Loucy (cell line): ENCODE measurements at regions not wholly inside any gene's neighbourhood (a gene's known extent, or its start where the extent isn't known, plus 50 kb on each side); places are given as distances from the start of the nearest gene placed in this dataset.

Experiments used
- H2AFZ ChIP-seq: fragments of 200-600 bp; sonication (generic); 2 replicates; pipeline ENCODE4 v1.6.0; 2016; ENCODE audit warnings: antibody characterized with exemption, mild to moderate bottlenecking, low read length, moderate library complexity
- H3F3A ChIP-seq: fragments of 200-600 bp; 2 replicates; pipeline ENCODE4 v1.6.0; 2016; ENCODE audit warnings: antibody characterized with exemption, low read depth, mild to moderate bottlenecking
- H3K27me3 ChIP-seq: fragments of 200-600 bp; sonication (generic); 2 replicates; pipeline ENCODE4 v1.6.1; 2014; ENCODE audit warnings: low read length, mild to moderate bottlenecking; ENCODE audit not compliant: insufficient read depth, poor library complexity, severe bottlenecking
- H3K36me3 ChIP-seq: fragments of 200-600 bp; sonication (generic); 2 replicates; pipeline ENCODE4 v1.6.1; 2016; ENCODE audit warnings: low read length; ENCODE audit not compliant: insufficient read depth
- H3K4me1 ChIP-seq: fragments of 200-600 bp; sonication (generic); 2 replicates; pipeline ENCODE4 v1.5.1; 2014; ENCODE audit warnings: low read length, mild to moderate bottlenecking; ENCODE audit not compliant: insufficient read depth, poor library complexity, severe bottlenecking
- H3K4me2 ChIP-seq: fragments of 200-600 bp; sonication (generic); 2 replicates; pipeline ENCODE4 v1.6.0; 2014; ENCODE audit warnings: antibody characterized with exemption, low read length, low read depth, mild to moderate bottlenecking; ENCODE audit not compliant: poor library complexity, severe bottlenecking
- H3K4me3 ChIP-seq: fragments of 200-600 bp; sonication (generic); 2 replicates; pipeline ENCODE4 v1.5.1; 2014; ENCODE audit warnings: low read length, mild to moderate bottlenecking, mixed read lengths; ENCODE audit not compliant: poor library complexity, severe bottlenecking
- H3K79me2 ChIP-seq: fragments of 200-600 bp; sonication (generic); 2 replicates; pipeline ENCODE4 v1.6.1; 2014; ENCODE audit warnings: low read length; ENCODE audit not compliant: insufficient read depth
- H3K9ac ChIP-seq: fragments of 200-600 bp; sonication (generic); 2 replicates; pipeline ENCODE4 v1.6.0; 2014; ENCODE audit warnings: mild to moderate bottlenecking, low read depth, low read length, moderate library complexity; ENCODE audit not compliant: poor library complexity, severe bottlenecking
- H3K9me2 ChIP-seq: fragments of 200-600 bp; sonication (generic); replicated peaks from 2 replicates; pipeline ENCODE4 v1.6.1; 2016; ENCODE audit warnings: low read depth, low read length, mixed read lengths
- H3K9me3 ChIP-seq: fragments of 200-600 bp; sonication (generic); 2 replicates; pipeline ENCODE4 v1.6.1; 2014; ENCODE audit warnings: mild to moderate bottlenecking, antibody characterized with exemption, low read length, low read depth; ENCODE audit not compliant: insufficient read depth
- H4K20me1 ChIP-seq: fragments of 200-600 bp; sonication (generic); 2 replicates; pipeline ENCODE4 v1.6.0; 2014; ENCODE audit warnings: antibody characterized with exemption, low read length, mild to moderate bottlenecking; ENCODE audit not compliant: insufficient read depth, poor library complexity, severe bottlenecking
- EZH2phosphoT487 ChIP-seq: fragments of 200-600 bp; IDR thresholded peaks from 2 replicates; pipeline ENCODE4 v1.6.1; 2018; ENCODE audit warnings: antibody characterized with exemption, mild to moderate bottlenecking, moderate library complexity, borderline replicate concordance
- TF ChIP-seq, protein P1 (sequence below): fragments of 200-600 bp; sonication (generic); conservative IDR thresholded peaks from 2 replicates; pipeline ENCODE4 v1.5.1; 2014; ENCODE audit warnings: mild to moderate bottlenecking, antibody characterized with exemption, low read length

DNA sequence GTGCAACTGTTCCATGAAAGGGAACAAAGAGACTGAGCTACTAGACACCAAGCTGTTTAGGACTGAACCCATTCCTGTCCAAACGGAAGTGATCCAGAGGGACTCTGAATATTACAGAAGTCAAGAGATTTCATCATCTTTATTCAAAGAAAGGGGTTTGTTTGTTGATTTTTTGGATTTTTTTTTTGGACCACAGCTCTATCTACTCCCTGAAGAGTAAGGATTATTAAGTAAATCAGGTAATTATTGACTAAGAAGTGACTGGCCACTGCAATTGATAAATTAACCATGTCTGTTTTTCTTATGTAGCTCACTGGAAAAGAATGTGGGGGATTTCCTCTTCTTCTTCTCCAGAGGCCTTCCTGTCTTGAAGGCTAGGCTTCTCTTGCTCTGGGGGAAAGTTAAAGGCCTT lies 146.6 kb upstream of the TPM1 start:
- no peaks in the 10 kb centered on the region for H3K27me3 ChIP-seq
- no peaks in the 10 kb centered on the region for H3K9me3 ChIP-seq
- no peaks in the 10 kb centered on the region for H3K36me3 ChIP-seq
- H3K4me3 ChIP-seq, result no peak overlapping the region
- TF ChIP-seq, protein P1, sequence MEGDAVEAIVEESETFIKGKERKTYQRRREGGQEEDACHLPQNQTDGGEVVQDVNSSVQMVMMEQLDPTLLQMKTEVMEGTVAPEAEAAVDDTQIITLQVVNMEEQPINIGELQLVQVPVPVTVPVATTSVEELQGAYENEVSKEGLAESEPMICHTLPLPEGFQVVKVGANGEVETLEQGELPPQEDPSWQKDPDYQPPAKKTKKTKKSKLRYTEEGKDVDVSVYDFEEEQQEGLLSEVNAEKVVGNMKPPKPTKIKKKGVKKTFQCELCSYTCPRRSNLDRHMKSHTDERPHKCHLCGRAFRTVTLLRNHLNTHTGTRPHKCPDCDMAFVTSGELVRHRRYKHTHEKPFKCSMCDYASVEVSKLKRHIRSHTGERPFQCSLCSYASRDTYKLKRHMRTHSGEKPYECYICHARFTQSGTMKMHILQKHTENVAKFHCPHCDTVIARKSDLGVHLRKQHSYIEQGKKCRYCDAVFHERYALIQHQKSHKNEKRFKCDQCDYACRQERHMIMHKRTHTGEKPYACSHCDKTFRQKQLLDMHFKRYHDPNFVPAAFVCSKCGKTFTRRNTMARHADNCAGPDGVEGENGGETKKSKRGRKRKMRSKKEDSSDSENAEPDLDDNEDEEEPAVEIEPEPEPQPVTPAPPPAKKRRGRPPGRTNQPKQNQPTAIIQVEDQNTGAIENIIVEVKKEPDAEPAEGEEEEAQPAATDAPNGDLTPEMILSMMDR, result no peak
- TF ChIP-seq EZH2phosphoT487, result no peak
- no peaks in the 10 kb centered on the region for H4K20me1 ChIP-seq
- H2AFZ ChIP-seq, result no peak overlapping the region
- H3K4me1 ChIP-seq, result peaks cover 9% of the 10 kb centered on the region
- no peaks in the 10 kb centered on the region for H3K9me2 ChIP-seq
- no peak overlapping the region for H3K9ac ChIP-seq
- H3F3A ChIP-seq, result no peaks in the 10 kb centered on the region
- no peak overlapping the region for H3K4me2 ChIP-seq
- no peaks in the 10 kb centered on the region for H3K79me2 ChIP-seq

DNA sequence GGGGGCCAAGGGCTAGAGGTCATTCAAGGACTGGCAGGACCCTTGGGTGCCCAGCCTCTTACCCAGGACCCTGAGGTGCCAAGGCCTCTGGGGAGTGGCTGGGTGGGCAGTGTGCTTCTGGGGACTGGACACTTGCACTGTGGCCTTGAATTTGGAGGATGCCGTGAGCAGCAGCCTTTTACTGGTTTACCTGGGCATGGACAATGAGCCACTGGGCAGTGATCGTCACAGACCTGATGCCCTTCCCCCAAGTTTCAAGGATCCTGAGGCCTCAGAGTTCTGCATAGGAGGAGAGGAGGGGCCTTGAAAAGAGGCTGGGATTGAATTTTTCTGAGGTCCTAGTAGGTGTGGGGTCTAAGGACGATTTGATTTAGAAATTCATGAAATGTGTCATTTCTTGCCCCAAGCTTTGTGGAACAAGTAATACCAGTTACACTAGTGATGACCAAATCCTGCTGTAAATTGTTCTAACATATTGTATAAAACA lies 146.1 kb upstream of the TPM1 start:
- Histone ChIP-seq H3K79me2 (no peaks in the 10 kb centered on the region), H3K9ac (no peak overlapping the region)

DNA sequence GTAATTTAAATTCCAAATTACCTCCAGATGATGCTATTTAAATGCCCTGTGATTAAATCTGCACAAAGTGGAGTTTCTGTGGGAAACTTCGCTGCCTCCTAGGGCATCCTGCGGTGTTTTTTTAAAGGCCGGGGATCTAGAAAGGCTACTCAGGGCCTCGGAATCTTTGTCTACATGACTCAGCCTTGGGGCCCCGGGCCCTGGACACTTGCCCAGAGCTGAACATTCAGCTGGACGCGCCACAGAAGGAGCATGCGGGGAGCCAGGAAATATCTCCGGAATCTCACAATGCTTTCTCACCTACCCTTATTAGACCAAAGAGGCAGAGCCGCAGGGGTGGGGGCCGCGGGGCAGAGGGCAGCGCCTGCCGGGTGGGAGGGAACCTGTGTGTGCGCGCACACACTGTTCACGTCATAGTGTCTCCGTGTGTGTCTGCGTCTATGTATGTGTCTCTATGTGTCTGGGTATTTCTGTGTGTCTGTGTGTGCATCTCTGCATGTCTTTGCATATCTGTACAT lies 145.5 kb upstream of the TPM1 start:
- no peak for TF ChIP-seq EZH2phosphoT487
- Histone ChIP-seq H3K27me3 (no peaks in the 10 kb centered on the region), H3K9me3 (no peaks in the 10 kb centered on the region), H2AFZ (no peak overlapping the region), H3K36me3 (no peaks in the 10 kb centered on the region), H3K9ac (no peak overlapping the region), H3K4me1 (peaks cover 9% of the 10 kb centered on the region), H3K79me2 (no peaks in the 10 kb centered on the region), H3F3A (no peaks in the 10 kb centered on the region), H4K20me1 (no peaks in the 10 kb centered on the region), H3K9me2 (no peaks in the 10 kb centered on the region), H3K4me3 (no peak overlapping the region), H3K4me2 (no peak overlapping the region)

More for the DNA sequence above, 146.1 kb upstream of the TPM1 start:
- H3K4me2 ChIP-seq, result no peak overlapping the region
- H2AFZ ChIP-seq, result no peak overlapping the region
- H3K4me1 ChIP-seq, result peaks cover 9% of the 10 kb centered on the region
- no peaks in the 10 kb centered on the region for H3K36me3 ChIP-seq
- TF ChIP-seq EZH2phosphoT487, result no peak
- TF ChIP-seq, protein P1, result no peak
- H3K4me3 ChIP-seq, result no peak overlapping the region
- H3F3A ChIP-seq, result no peaks in the 10 kb centered on the region
- H3K9me3 ChIP-seq, result no peaks in the 10 kb centered on the region
- H4K20me1 ChIP-seq, result no peaks in the 10 kb centered on the region
- no peaks in the 10 kb centered on the region for H3K27me3 ChIP-seq
- no peaks in the 10 kb centered on the region for H3K9me2 ChIP-seq

DNA sequence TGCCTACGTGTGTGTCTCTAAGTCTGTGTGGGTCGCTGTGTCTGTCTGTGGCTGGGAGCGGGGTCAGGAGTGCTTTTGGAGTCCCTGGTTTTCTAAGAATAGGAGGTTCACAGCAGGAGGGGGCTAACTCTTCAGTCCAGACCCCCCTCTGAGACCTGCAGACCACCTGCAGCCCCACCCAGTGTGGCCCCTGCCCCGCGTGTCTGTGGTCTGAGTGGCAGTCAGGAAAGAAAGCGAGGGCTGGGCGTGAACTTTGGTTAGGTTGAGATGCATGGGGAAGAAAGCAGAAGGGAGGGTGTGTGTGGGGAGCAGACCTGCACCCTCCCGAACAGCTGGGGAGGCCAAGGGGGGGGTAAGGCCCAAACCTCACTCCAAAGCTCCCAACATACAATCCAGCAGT lies 144.9 kb upstream of the TPM1 start:
- Histone ChIP-seq H4K20me1 (no peaks in the 10 kb centered on the region), H3K79me2 (no peaks in the 10 kb centered on the region), H3K9ac (no peak overlapping the region), H3K4me2 (no peak overlapping the region), H3F3A (no peaks in the 10 kb centered on the region), H3K4me3 (no peak overlapping the region), H3K9me3 (no peaks in the 10 kb centered on the region), H3K4me1 (peaks cover 15% of the 10 kb centered on the region), H3K9me2 (no peaks in the 10 kb centered on the region), H2AFZ (no peak overlapping the region), H3K27me3 (no peaks in the 10 kb centered on the region), H3K36me3 (no peaks in the 10 kb centered on the region)
- TF ChIP-seq, protein P1, result no peak
- no peak for TF ChIP-seq EZH2phosphoT487
